ENCODE measurements at regions not wholly inside any gene's neighbourhood (a gene's known extent, or its start where the extent isn't known, plus 50 kb on each side); places are given as distances from the start of the nearest gene placed in this dataset.

DNA sequence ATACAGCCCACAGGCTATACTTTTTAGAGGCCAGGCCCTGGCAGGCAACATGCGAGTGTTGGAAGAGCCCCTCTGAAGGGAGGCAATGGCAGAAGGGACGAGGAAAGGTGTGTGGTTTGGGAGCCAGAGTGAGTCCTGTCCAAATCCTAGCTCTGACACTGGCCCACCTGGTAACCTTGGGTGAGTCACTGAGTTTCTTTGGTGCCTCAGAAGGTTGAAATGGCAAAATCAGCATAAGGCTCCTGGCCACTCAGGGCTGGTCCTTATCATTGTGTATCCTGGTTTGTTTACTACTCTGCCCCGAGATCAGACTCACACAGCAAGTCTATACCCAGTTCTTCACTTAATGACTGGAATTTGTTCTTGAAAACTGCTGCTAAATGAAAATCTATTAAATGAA lies 71.4 kb upstream of the TLE3 start:
- TF ChIP-seq, protein P1, sequence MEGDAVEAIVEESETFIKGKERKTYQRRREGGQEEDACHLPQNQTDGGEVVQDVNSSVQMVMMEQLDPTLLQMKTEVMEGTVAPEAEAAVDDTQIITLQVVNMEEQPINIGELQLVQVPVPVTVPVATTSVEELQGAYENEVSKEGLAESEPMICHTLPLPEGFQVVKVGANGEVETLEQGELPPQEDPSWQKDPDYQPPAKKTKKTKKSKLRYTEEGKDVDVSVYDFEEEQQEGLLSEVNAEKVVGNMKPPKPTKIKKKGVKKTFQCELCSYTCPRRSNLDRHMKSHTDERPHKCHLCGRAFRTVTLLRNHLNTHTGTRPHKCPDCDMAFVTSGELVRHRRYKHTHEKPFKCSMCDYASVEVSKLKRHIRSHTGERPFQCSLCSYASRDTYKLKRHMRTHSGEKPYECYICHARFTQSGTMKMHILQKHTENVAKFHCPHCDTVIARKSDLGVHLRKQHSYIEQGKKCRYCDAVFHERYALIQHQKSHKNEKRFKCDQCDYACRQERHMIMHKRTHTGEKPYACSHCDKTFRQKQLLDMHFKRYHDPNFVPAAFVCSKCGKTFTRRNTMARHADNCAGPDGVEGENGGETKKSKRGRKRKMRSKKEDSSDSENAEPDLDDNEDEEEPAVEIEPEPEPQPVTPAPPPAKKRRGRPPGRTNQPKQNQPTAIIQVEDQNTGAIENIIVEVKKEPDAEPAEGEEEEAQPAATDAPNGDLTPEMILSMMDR (conservative IDR thresholded peaks at IDR 0.05; ENCODE audit: low read depth, low read length): no peak
- DNase-seq (ENCODE audit: low read depth): no peak

DNA sequence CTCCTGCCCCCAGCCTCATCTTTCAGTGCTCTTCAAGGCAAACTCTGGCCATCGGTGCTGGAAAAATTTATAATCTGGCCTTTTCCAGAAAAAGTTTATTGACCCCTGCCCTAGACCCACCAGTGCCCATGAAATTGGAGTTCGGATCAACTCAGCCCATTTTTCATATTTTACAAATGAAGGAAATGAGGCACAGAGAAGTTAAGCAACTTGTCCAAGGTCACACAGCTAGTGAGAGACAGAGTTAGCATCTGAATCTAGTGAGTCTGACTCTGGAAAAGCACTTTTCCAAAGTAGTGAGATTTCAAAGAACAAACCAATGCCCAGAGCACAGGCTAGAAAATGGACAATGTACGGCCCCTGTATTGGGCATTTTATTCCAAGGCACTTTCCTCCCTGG lies 69.4 kb upstream of the TLE3 start:
- no peak overlapping the region for H3K4me3 ChIP-seq (ENCODE audit: low read length)
- TF ChIP-seq, protein P1 (conservative IDR thresholded peaks at IDR 0.05; ENCODE audit: low read depth, low read length): no peak
- no peak for DNase-seq (ENCODE audit: low read depth)

More for the DNA sequence above, 71.4 kb upstream of the TLE3 start:
- no peak overlapping the region for H3K4me3 ChIP-seq (ENCODE audit: low read length)

DNA sequence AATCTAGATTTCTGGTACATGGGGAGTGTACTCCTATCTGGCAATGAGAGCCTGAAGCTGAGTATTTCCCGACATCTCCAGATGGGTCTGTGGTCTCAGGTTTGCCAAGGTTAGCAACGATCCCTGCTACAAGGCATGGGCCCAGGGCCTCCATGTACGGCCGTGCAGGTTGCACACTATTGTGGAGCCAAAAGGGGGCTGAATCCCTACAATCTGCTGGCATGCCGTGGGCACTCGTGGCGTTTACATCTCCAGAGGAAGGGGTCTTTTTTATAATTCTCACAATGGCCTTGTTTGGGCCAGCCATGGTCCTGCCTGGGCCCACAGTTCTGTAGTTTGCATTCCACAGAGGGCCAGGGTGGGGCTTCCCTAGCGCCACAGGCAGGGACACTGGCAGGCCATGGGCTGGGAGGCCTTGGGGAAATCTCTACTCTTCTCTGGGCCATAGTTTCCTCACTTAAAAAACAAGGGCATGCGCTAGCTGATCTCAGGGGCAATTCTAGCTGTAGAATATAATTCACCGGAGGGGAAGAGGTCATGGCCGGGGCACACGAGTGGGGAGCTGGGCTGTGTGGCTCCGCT lies 68.9 kb upstream of the TLE3 start:
- TF ChIP-seq, protein P1 (conservative IDR thresholded peaks at IDR 0.05; ENCODE audit: low read depth, low read length): no peak
- no peak overlapping the region for H3K4me3 ChIP-seq (ENCODE audit: low read length)
- DNase-seq (ENCODE audit: low read depth): no peak

DNA sequence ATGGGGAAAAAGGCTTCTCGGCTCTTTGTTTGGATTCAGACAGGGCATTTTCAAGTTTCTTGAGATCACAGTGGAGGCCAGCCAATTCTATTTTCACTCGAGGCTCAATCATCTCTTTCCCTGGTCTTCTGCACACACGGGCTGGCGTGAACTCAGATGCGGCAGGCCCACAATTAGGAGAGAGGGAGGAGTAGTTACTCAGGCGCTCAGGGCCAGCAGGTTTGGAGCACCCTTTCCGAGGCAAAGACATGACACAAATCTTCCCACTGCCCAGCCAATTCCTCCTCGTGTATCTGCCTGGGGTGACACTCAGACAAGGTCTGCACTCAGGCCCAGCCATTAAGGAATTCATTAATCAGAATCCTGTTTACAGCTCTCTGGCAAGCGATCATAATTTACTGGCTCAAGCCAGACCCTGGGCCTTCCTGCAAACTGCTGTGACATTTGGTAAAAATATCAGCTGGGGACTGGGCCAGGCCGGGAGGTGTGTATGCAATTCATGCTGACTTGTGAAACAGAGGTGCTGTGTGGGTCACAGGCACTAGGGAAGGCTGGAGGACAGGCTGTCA lies 68.1 kb upstream of the TLE3 start:
- no peak for DNase-seq (ENCODE audit: low read depth)
- H3K4me3 ChIP-seq (ENCODE audit: low read length): no peak overlapping the region
- TF ChIP-seq, protein P1 (conservative IDR thresholded peaks at IDR 0.05; ENCODE audit: low read depth, low read length): no peak

DNA sequence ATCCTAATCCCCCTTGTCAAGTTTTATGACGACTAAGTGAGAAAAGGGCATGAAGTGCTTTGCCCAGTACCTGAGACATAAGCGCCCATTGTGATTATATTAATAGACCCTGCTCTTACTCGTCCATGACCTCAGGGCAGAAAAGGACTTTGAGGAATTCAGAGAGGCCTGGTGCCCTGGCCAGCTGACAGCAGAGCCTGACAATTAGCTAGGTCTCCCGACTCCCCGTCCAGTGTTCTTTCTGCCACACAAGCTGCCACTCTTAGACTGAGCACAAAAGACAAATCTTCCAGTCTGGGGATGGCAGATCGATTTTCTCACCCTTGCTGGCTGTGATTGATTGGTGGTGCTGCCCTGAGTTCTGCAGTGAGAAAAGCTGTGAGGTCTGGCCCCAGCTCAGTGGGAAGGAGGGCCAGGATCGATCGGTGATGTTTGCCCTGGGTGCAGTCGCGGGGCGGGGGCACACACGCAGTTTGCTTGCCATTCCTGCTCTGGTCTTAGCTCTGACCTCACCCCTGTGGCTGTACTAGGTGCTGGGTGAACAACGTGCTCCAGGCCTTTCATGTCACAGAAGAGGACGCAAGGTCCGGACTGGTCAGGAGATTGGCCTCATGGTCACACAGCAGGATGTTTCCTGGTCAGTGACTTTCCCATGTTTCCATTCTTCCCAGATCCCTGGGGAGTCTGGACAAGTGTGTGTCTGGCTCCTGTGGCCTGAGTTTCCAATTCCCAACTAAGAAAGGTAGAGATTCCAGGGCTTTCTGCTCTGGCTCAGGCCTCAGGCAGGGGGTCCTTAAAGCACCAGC lies 67.4 kb upstream of the TLE3 start:
- H3K4me3 ChIP-seq (ENCODE audit: low read length): no peak overlapping the region
- no peak for DNase-seq (ENCODE audit: low read depth)
- TF ChIP-seq, protein P1 (conservative IDR thresholded peaks at IDR 0.05; ENCODE audit: low read depth, low read length): no peak

DNA sequence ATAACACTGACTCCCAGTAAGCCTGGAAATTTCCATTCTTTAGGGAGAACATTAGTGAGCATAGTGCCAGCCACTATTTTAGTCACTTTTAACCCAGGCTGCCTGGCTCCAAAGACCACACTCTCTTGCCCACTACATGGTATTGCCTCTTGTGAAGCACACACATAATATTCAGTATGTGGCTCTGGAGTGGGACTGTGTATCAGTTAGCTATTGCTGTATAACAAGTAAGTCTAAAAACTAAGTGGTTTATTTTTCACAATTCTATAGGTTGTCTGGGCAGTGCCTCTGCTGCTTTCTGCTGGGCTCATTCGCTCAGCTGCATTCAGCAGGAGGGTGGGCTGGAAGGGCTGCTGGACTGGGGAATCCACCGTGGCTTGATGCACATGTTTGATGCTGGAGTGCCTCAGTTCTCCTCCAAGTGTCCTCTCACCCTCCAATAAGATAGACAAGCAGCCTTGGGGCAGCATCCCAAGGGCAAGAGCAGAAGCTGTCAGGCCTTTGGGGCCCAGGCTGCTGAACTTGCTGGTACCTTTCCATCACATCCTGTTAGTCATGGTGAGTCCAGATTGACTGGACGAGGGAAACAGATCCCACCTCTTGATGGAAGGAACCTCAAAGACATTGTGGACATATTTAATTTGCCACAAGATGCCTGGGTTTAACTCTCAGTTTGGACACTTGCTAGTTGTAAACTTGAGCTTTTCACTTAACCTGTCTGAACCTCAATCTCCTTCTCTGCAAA lies 66.6 kb upstream of the TLE3 start:
- H3K4me3 ChIP-seq (ENCODE audit: low read length): no peak overlapping the region
- no peak for DNase-seq (ENCODE audit: low read depth)
- TF ChIP-seq, protein P1 (conservative IDR thresholded peaks at IDR 0.05; ENCODE audit: low read depth, low read length): no peak
